ENCODE measurements at regions not wholly inside any gene's neighbourhood (a gene's known extent, or its start where the extent isn't known, plus 50 kb on each side); places are given as distances from the start of the nearest gene placed in this dataset.

- in situ Hi-C loops (cut with MboI; ENCODE audit: low pct_unique_long_range_greater_than_20kb, low sequenced_read_pairs, unreplicated experiment): no loop called here
- no peak for TF ChIP-seq CTCF (IDR thresholded peaks at IDR 0.05; ENCODE audit: extremely low read depth, insufficient read depth, missing control alignments)
- DNase-seq (ENCODE audit: low spot score): no peak
Measured at GRCh38 chr9:6090277-6091210, 75.1 kb upstream of the RANBP6 start.

GRCh38 chr9:6089300-6089699 is 73.9 kb upstream of the RANBP6 start:
- in situ Hi-C loops (cut with MboI; ENCODE audit: low pct_unique_long_range_greater_than_20kb, low sequenced_read_pairs, unreplicated experiment): no loop called here
- TF ChIP-seq CTCF (IDR thresholded peaks at IDR 0.05; ENCODE audit: extremely low read depth, insufficient read depth, missing control alignments): no peak
- no peak for DNase-seq (ENCODE audit: low spot score)

GRCh38 chr9:6086006-6086655 is 70.7 kb upstream of the RANBP6 start:
- in situ Hi-C loops (cut with MboI; ENCODE audit: low pct_unique_long_range_greater_than_20kb, low sequenced_read_pairs, unreplicated experiment): no loop called here
- no peak for DNase-seq (ENCODE audit: low spot score)
- TF ChIP-seq CTCF (IDR thresholded peaks at IDR 0.05; ENCODE audit: extremely low read depth, insufficient read depth, missing control alignments): no peak

GRCh38 chr9:6080154-6080716 is 64.8 kb upstream of the RANBP6 start:
- in situ Hi-C loops (cut with MboI; ENCODE audit: low pct_unique_long_range_greater_than_20kb, low sequenced_read_pairs, unreplicated experiment): no loop called here
- TF ChIP-seq CTCF (IDR thresholded peaks at IDR 0.05; ENCODE audit: extremely low read depth, insufficient read depth, missing control alignments): no peak
- peak; percentile 57 for DNase-seq (ENCODE audit: low spot score)

GRCh38 chr9:6079386-6079785 is 64.0 kb upstream of the RANBP6 start:
- TF ChIP-seq CTCF (IDR thresholded peaks at IDR 0.05; ENCODE audit: extremely low read depth, insufficient read depth, missing control alignments): no peak
- in situ Hi-C loops (cut with MboI; ENCODE audit: low pct_unique_long_range_greater_than_20kb, low sequenced_read_pairs, unreplicated experiment): no loop called here

GRCh38 chr9:6078382-6079105 is 63.1 kb upstream of the RANBP6 start:
- in situ Hi-C loops (cut with MboI; ENCODE audit: low pct_unique_long_range_greater_than_20kb, low sequenced_read_pairs, unreplicated experiment): no loop called here
- DNase-seq (ENCODE audit: low spot score): no peak
- TF ChIP-seq CTCF (IDR thresholded peaks at IDR 0.05; ENCODE audit: extremely low read depth, insufficient read depth, missing control alignments): no peak

More at GRCh38 chr9:6079386-6079785, 64.0 kb upstream of the RANBP6 start:
- no peak for DNase-seq (ENCODE audit: low spot score)
